OCI-LY1 (cell line): ENCODE measurements at regions not wholly inside any gene's neighbourhood (a gene's known extent, or its start where the extent isn't known, plus 50 kb on each side); places are given as distances from the start of the nearest gene placed in this dataset.

Source experiments
- H2AFZ ChIP-seq: fragments of 200-600 bp; sonication (generic), shearing (Covaris generic); 2 replicates; pipeline ENCODE4 v1.6.0; 2014; ENCODE audit warnings: antibody characterized with exemption, mild to moderate bottlenecking, low read length
- H3F3A ChIP-seq: fragments of 200-600 bp; sonication (generic), shearing (Covaris generic); 2 replicates; pipeline ENCODE4 v1.6.0; 2014; ENCODE audit warnings: mild to moderate bottlenecking, antibody characterized with exemption, low read length, moderate library complexity; ENCODE audit not compliant: insufficient read depth
- H3K27ac ChIP-seq: fragments of 200-600 bp; sonication (generic); 2 replicates; pipeline ENCODE4 v1.5.1; 2014; ENCODE audit warnings: low read length, mixed run types, mild to moderate bottlenecking, low read depth; ENCODE audit not compliant: poor library complexity, severe bottlenecking
- H3K27me3 ChIP-seq: fragments of 200-600 bp; sonication (generic); 2 replicates; pipeline ENCODE4 v1.6.0; 2014; ENCODE audit warnings: antibody characterized with exemption, mild to moderate bottlenecking, low read length, moderate library complexity; ENCODE audit not compliant: insufficient read depth
- H3K36me3 ChIP-seq: fragments of 200-600 bp; sonication (generic); 2 replicates; pipeline ENCODE4 v1.6.1; 2014; ENCODE audit warnings: mild to moderate bottlenecking, antibody characterized with exemption, low read length, moderate library complexity, mixed read lengths; ENCODE audit not compliant: insufficient read depth
- H3K4me1 ChIP-seq: fragments of 200-600 bp; sonication (generic); 2 replicates; pipeline ENCODE4 v1.5.1; 2014; ENCODE audit warnings: mild to moderate bottlenecking, low read length, moderate library complexity; ENCODE audit not compliant: insufficient read depth, severe bottlenecking
- H3K4me2 ChIP-seq: fragments of 200-600 bp; sonication (generic), shearing (Covaris generic); 2 replicates; pipeline ENCODE4 v1.6.1; 2014; ENCODE audit warnings: low read length
- H3K4me3 ChIP-seq: fragments of 200-600 bp; sonication (generic); 2 replicates; pipeline ENCODE4 v1.5.1; 2014; ENCODE audit warnings: low read length, low read depth, mild to moderate bottlenecking, mixed read lengths; ENCODE audit not compliant: poor library complexity, severe bottlenecking
- H3K79me2 ChIP-seq: fragments of 200-600 bp; shearing (Covaris generic); 2 replicates; pipeline ENCODE4 v1.6.1; 2016; ENCODE audit warnings: mixed run types, low read length, mixed read lengths; ENCODE audit not compliant: insufficient read depth
- H3K9ac ChIP-seq: fragments of 200-600 bp; sonication (generic), shearing (Covaris generic); 2 replicates; pipeline ENCODE4 v1.6.1; 2014; ENCODE audit warnings: mild to moderate bottlenecking, low read length, mixed read lengths
- H3K9me2 ChIP-seq: fragments of 200-600 bp; sonication (generic), shearing (Covaris generic); 2 replicates; pipeline ENCODE4 v1.6.1; 2014; ENCODE audit warnings: low read depth, mild to moderate bottlenecking, low read length, mixed read lengths
- H3K9me3 ChIP-seq: fragments of 200-600 bp; shearing (Covaris generic); 2 replicates; pipeline ENCODE4 v1.6.1; 2014; ENCODE audit warnings: low read length, mixed read lengths
- H4K20me1 ChIP-seq: fragments of 200-600 bp; sonication (generic), shearing (Covaris generic); 2 replicates; pipeline ENCODE4 v1.6.0; 2016; ENCODE audit warnings: mild to moderate bottlenecking, low read length; ENCODE audit not compliant: insufficient read depth
- EZH2 ChIP-seq: fragments of 200-600 bp; sonication (generic), shearing (Covaris generic); IDR thresholded peaks from 2 replicates; pipeline ENCODE4 v1.8.0; 2017; ENCODE audit warnings: borderline replicate concordance, mixed run types, mild to moderate bottlenecking, antibody characterized with exemption, low read length, moderate library complexity, mixed read lengths
- TF ChIP-seq, protein P1 (sequence below): fragments of 200-600 bp; sonication (generic), shearing (Covaris generic); IDR thresholded peaks from 2 replicates; pipeline ENCODE4 v1.5.1; 2017; ENCODE audit warnings: mild to moderate bottlenecking, antibody characterized with exemption, low read length, moderate library complexity, mixed read lengths

DNA sequence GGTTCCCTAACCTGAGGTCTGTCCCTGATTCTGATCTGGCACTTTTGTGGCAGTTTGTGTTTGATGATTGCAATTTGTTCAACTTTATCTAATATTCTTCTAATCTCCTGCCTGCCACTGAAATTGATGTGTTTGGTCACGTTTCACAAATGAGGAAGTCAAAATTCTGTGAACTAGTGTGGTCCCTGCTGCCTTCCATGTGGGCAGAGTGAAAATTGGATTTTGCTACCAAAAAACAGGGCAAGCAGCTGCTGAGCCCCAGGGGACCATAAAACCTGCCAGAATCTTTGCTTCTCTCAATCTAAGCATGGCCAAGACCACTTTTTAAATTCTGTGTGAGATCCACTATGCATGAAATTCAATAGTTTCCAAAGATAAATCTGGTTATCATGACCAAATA lies 195.5 kb upstream of the CYRIA start:
- Histone ChIP-seq H3K27ac (no peak overlapping the region), H3K9me2 (no peaks in the 10 kb centered on the region), H3K9ac (no peak overlapping the region), H3K27me3 (no peaks in the 10 kb centered on the region), H4K20me1 (no peaks in the 10 kb centered on the region), H3K4me3 (no peak overlapping the region), H3K79me2 (no peaks in the 10 kb centered on the region), H3F3A (no peaks in the 10 kb centered on the region), H3K4me2 (no peak overlapping the region), H3K9me3 (no peaks in the 10 kb centered on the region), H2AFZ (no peak overlapping the region), H3K4me1 (no peaks in the 10 kb centered on the region), H3K36me3 (no peaks in the 10 kb centered on the region)
- TF ChIP-seq EZH2 = no peak

DNA sequence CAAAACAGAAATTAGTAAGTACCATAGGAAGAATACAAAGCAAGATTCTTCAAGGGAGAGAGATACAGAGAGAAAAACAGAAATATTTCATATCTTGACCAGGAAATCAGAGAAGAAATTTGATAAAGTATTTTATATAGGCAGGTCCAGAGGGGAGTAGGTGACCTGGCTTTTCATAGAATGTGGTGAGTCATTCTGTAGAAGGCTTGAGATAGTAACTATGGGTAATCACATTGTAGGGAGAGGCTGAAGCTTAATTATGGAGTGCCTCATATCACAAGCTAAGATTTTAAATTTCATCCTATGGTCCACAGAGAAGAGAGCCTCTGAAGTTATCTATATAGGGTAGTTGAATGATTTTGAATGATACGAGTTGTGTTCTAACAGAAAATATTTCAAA lies 195.0 kb upstream of the CYRIA start:
- H3K4me1 ChIP-seq = no peaks in the 10 kb centered on the region
- no peaks in the 10 kb centered on the region for H4K20me1 ChIP-seq
- no peaks in the 10 kb centered on the region for H3K9me3 ChIP-seq
- no peak overlapping the region for H3K4me3 ChIP-seq
- no peaks in the 10 kb centered on the region for H3F3A ChIP-seq
- no peak overlapping the region for H3K27ac ChIP-seq
- TF ChIP-seq, protein P1, sequence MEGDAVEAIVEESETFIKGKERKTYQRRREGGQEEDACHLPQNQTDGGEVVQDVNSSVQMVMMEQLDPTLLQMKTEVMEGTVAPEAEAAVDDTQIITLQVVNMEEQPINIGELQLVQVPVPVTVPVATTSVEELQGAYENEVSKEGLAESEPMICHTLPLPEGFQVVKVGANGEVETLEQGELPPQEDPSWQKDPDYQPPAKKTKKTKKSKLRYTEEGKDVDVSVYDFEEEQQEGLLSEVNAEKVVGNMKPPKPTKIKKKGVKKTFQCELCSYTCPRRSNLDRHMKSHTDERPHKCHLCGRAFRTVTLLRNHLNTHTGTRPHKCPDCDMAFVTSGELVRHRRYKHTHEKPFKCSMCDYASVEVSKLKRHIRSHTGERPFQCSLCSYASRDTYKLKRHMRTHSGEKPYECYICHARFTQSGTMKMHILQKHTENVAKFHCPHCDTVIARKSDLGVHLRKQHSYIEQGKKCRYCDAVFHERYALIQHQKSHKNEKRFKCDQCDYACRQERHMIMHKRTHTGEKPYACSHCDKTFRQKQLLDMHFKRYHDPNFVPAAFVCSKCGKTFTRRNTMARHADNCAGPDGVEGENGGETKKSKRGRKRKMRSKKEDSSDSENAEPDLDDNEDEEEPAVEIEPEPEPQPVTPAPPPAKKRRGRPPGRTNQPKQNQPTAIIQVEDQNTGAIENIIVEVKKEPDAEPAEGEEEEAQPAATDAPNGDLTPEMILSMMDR = no peak
- no peak for TF ChIP-seq EZH2
- no peaks in the 10 kb centered on the region for H3K9me2 ChIP-seq
- H3K9ac ChIP-seq = no peak overlapping the region
- H2AFZ ChIP-seq = no peak overlapping the region
- H3K27me3 ChIP-seq = no peaks in the 10 kb centered on the region
- H3K36me3 ChIP-seq = no peaks in the 10 kb centered on the region
- H3K4me2 ChIP-seq = no peak overlapping the region
- H3K79me2 ChIP-seq = no peaks in the 10 kb centered on the region

DNA sequence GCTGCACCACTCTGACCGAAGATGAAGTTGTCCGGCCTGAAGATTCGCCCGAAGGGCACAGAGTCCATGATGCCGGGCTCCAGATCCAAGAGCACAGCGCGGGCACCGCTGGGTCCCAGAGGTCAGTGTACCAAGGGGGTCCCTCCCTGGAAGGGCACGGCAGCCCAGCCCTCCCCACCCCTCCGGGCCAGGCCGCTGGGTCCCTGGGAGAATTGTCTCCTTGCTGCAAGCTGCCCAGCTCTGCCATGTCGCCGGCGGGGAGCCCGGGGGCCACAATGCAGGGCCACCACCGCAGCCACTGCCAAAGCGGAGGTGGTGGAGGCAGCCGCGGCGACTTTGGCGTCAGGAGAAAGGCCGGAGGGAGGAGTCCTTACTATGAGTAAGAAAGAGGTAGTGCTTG lies 189.5 kb upstream of the CYRIA start:
- no peaks in the 10 kb centered on the region for H3K36me3 ChIP-seq
- H3K4me1 ChIP-seq = no peaks in the 10 kb centered on the region
- TF ChIP-seq EZH2 = no peak
- TF ChIP-seq, protein P1 = no peak
- no peak overlapping the region for H3K27ac ChIP-seq
- H3K9ac ChIP-seq = no peak overlapping the region
- H3F3A ChIP-seq = no peaks in the 10 kb centered on the region
- H4K20me1 ChIP-seq = no peaks in the 10 kb centered on the region
- no peak overlapping the region for H3K4me3 ChIP-seq
- no peak overlapping the region for H3K4me2 ChIP-seq
- H3K9me3 ChIP-seq = no peaks in the 10 kb centered on the region
- no peaks in the 10 kb centered on the region for H3K9me2 ChIP-seq
- no peaks in the 10 kb centered on the region for H3K79me2 ChIP-seq
- no peaks in the 10 kb centered on the region for H3K27me3 ChIP-seq
- no peak overlapping the region for H2AFZ ChIP-seq

DNA sequence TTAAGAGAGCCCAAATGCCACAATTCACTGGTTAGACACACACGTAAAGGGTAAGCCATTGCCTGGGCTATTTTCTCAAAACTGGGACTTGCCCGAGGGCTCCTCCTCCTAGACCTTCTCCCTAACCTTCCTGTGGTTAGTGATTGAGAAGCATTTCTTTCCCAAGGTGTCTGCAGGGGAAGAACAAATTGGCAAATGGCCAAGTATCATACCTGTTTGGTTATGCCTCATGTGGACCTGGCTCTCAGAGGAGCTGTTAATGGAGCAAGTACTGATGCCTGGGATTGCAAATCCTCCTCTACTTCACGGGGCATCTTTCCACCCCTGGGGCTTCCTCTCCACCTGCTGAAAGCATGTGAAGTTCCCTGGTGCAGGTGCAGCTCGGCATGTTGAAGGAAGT lies 187.5 kb upstream of the CYRIA start:
- Histone ChIP-seq H3K4me3 (no peak overlapping the region), H3K79me2 (no peaks in the 10 kb centered on the region), H3K9me2 (no peaks in the 10 kb centered on the region), H3K9me3 (no peaks in the 10 kb centered on the region), H3K9ac (no peak overlapping the region), H3K4me1 (no peaks in the 10 kb centered on the region), H3F3A (no peaks in the 10 kb centered on the region), H3K27ac (no peak overlapping the region), H4K20me1 (no peaks in the 10 kb centered on the region), H3K36me3 (no peaks in the 10 kb centered on the region), H2AFZ (no peak overlapping the region), H3K27me3 (no peaks in the 10 kb centered on the region), H3K4me2 (no peak overlapping the region)
- no peak for TF ChIP-seq EZH2
- TF ChIP-seq, protein P1 = no peak
